ENCODE measurements at regions not wholly inside any gene's neighbourhood (a gene's known extent, or its start where the extent isn't known, plus 50 kb on each side); places are given as distances from the start of the nearest gene placed in this dataset.

- DNase-seq: no peak
Measured at GRCh38 chr10:88209837-88210561, 346.6 kb downstream of the PTEN start.

DNA sequence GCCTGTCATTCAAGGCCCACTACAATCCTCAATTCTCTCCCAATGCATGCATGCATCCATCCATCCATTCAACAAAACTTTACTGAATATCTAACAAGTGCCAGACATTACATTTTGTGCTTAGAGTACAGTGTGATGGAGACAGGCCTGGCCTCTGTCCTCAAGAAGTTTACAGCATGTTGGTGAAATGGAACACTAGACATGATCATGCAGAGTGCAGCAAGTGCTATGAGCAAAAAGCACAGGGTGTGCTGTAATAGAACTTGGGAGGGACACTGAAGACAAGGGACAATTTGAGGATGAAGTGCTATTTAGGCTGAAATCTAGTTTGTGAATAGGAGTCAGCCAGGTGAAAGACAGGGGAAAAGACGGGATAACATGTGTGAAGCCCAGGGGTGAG, 347.8 kb downstream of the PTEN start:
- DNase-seq: no peak

- DNase-seq: no peak
Measured at GRCh38 chr10:88212069-88212468, 348.6 kb downstream of the PTEN start.

GRCh38 chr10:88213065-88213605, 349.7 kb downstream of the PTEN start:
- no peak for DNase-seq

- DNase-seq: no peak
Measured at GRCh38 chr10:88216976-88217375, 353.6 kb downstream of the PTEN start.

DNA sequence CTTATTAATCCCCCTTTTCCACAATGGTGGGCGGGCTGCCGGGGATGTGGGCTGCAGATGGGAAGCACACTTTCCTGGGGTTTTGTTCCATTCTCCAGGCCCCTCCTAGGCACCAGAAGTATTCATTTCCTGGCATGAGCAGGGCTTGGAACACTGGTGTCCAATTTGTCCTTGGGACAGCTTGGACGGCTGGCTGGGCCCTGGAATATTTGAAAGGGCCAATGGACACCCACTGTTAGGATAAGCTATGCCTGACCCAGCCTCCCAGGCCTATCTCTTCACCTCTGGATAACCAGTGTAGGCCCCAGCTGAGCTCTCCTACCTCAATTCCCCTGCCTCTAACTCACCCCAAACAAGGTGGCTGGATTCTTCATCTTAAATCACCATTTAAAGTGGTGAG, 354.9 kb downstream of the PTEN start:
- no peak for DNase-seq

DNA sequence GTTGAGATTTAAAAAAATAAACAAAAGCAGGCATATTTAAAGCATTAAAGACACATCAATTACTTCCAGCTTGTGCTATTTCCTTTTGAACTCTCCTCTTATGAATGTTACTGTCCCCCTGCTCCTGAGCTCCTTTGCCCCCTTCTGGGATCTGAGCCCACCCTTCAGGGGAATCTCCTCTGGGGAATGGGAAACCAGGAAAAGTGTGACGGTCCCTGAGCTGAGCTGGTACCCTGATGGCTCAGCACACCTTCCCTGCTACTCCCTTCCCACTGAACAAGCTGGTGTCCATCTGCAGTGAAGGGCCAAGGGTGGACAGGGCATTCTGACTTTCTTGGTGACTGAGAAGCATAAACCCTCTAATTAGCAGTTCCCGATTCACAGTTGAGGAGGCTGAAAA, 356.3 kb downstream of the PTEN start:
- DNase-seq: no peak

DNA sequence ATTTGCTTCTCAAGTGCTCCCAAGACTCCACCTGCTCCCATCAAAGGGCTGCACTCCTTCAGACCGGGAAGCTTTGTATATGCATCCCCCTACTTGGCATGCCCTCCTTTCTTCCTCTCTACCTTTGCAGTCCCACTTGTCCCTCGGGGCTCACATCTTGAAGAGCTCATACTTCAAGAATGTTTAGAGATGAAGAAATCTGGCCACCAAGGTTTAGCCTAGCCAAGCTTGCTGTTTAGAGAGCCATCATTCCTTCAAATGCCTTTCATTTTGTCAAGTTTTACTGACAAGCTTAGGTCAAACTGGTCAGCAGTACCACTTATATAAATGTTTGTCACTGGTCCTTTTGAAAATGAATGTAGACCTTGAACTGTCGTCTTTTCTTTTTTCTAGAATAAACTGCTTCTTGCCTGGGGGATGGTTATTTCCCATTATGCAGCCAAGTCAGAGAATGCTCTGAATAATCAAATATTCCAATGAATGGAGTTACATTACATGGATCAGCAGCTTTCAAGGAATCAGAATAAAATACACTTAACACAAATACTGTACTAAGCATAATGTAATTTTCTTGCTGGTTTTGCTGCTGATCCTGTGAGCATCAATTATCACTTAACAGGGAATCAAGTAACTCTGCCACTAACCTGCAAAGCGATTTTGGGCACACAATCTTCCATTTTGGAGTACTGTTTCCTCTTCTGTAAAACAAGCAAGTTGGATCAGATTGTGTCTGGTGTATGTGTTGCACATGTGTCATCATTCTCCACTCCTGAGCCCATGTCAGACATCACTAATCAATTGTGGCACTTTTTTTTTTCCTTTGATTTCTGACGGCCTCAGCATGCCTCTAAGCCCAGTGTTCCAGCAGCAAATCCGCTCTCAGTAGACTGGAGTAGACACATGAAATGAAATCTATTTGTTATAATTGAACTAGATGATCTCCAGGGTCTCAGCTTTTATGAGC, 357.9 kb downstream of the PTEN start:
- DNase-seq: no peak

DNA sequence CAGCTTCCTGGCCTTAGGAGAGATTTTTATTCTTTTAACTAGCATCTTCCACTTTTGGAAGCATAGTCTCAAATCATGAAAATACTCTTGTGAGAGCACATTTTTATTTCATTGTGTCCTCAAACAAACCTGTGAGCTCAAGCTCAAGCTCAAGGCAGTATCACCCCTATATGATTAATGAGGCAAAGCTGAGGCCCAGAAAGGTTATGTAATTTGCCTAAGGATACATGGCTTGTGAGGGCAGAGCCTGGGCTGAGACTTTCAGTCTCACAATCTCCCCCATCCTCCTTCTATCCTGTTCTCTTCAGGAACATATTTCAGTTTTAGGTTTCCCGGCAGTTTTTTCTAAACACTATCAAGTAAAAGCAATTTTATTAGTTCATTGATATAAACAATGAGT, 359.5 kb downstream of the PTEN start:
- no peak for DNase-seq

Measured in effector CD8-positive, alpha-beta T cell (primary cell).